ENCODE measurements at regions not wholly inside any gene's neighbourhood (a gene's known extent, or its start where the extent isn't known, plus 50 kb on each side); places are given as distances from the start of the nearest gene placed in this dataset.

GRCh38 chr4:138553001-138553845 is 311.1 kb upstream of the SLC7A11 start:
- Histone ChIP-seq H3K9ac (ENCODE audit: low read length) (no peak overlapping the region), H3K36me3 (ENCODE audit: control insufficient read depth, insufficient read depth, low read length) (no peaks in the 10 kb centered on the region), H3K9me3 (ENCODE audit: control insufficient read depth, low read length) (no peaks in the 10 kb centered on the region), H3K4me3 (ENCODE audit: low read length) (no peak overlapping the region), H3K27me3 (ENCODE audit: control insufficient read depth, insufficient read depth, low read length) (no peaks in the 10 kb centered on the region), H3K4me1 (ENCODE audit: control insufficient read depth, insufficient read depth, low read length) (no peaks in the 10 kb centered on the region)

- H3K9me3 ChIP-seq (ENCODE audit: control insufficient read depth, low read length) = no peaks in the 10 kb centered on the region
- H3K9ac ChIP-seq (ENCODE audit: low read length) = no peak overlapping the region
- H3K27me3 ChIP-seq (ENCODE audit: control insufficient read depth, insufficient read depth, low read length) = no peaks in the 10 kb centered on the region
- H3K36me3 ChIP-seq (ENCODE audit: control insufficient read depth, insufficient read depth, low read length) = no peaks in the 10 kb centered on the region
- no peaks in the 10 kb centered on the region for H3K4me1 ChIP-seq (ENCODE audit: control insufficient read depth, insufficient read depth, low read length)
- no peak overlapping the region for H3K4me3 ChIP-seq (ENCODE audit: low read length)
Observed at GRCh38 chr4:138542191-138542776, 300.1 kb upstream of the SLC7A11 start.

GRCh38 chr4:138540056-138540800 is 298.1 kb upstream of the SLC7A11 start:
- Histone ChIP-seq H3K4me3 (ENCODE audit: low read length) (no peak overlapping the region), H3K9me3 (ENCODE audit: control insufficient read depth, low read length) (no peaks in the 10 kb centered on the region), H3K4me1 (ENCODE audit: control insufficient read depth, insufficient read depth, low read length) (no peaks in the 10 kb centered on the region), H3K27me3 (ENCODE audit: control insufficient read depth, insufficient read depth, low read length) (no peaks in the 10 kb centered on the region), H3K36me3 (ENCODE audit: control insufficient read depth, insufficient read depth, low read length) (no peaks in the 10 kb centered on the region), H3K9ac (ENCODE audit: low read length) (no peak overlapping the region)

- Histone ChIP-seq H3K9ac (ENCODE audit: low read length) (no peak overlapping the region), H3K27me3 (ENCODE audit: control insufficient read depth, insufficient read depth, low read length) (no peaks in the 10 kb centered on the region), H3K4me1 (ENCODE audit: control insufficient read depth, insufficient read depth, low read length) (no peaks in the 10 kb centered on the region), H3K4me3 (ENCODE audit: low read length) (no peak overlapping the region), H3K9me3 (ENCODE audit: control insufficient read depth, low read length) (no peaks in the 10 kb centered on the region), H3K36me3 (ENCODE audit: control insufficient read depth, insufficient read depth, low read length) (no peaks in the 10 kb centered on the region)
Observed at GRCh38 chr4:138538743-138539142, 296.6 kb upstream of the SLC7A11 start.

- Histone ChIP-seq H3K4me1 (ENCODE audit: control insufficient read depth, insufficient read depth, low read length) (no peaks in the 10 kb centered on the region), H3K4me3 (ENCODE audit: low read length) (no peak overlapping the region), H3K27me3 (ENCODE audit: control insufficient read depth, insufficient read depth, low read length) (no peaks in the 10 kb centered on the region), H3K36me3 (ENCODE audit: control insufficient read depth, insufficient read depth, low read length) (no peaks in the 10 kb centered on the region), H3K9me3 (ENCODE audit: control insufficient read depth, low read length) (no peaks in the 10 kb centered on the region), H3K9ac (ENCODE audit: low read length) (no peak overlapping the region)
Observed at GRCh38 chr4:138537731-138538490, 295.8 kb upstream of the SLC7A11 start.

- no peaks in the 10 kb centered on the region for H3K4me1 ChIP-seq (ENCODE audit: control insufficient read depth, insufficient read depth, low read length)
Observed at GRCh38 chr4:138535316-138535715, 293.2 kb upstream of the SLC7A11 start.

GRCh38 chr4:138522366-138522765 is 280.2 kb upstream of the SLC7A11 start:
- Histone ChIP-seq H3K4me1 (ENCODE audit: control insufficient read depth, insufficient read depth, low read length) (no peaks in the 10 kb centered on the region), H3K36me3 (ENCODE audit: control insufficient read depth, insufficient read depth, low read length) (no peaks in the 10 kb centered on the region), H3K9me3 (ENCODE audit: control insufficient read depth, low read length) (no peaks in the 10 kb centered on the region), H3K9ac (ENCODE audit: low read length) (no peak overlapping the region), H3K27me3 (ENCODE audit: control insufficient read depth, insufficient read depth, low read length) (no peaks in the 10 kb centered on the region), H3K4me3 (ENCODE audit: low read length) (no peak overlapping the region)

More at GRCh38 chr4:138535316-138535715, 293.2 kb upstream of the SLC7A11 start:
- Histone ChIP-seq H3K9me3 (ENCODE audit: control insufficient read depth, low read length) (no peaks in the 10 kb centered on the region), H3K9ac (ENCODE audit: low read length) (no peak overlapping the region), H3K36me3 (ENCODE audit: control insufficient read depth, insufficient read depth, low read length) (no peaks in the 10 kb centered on the region), H3K4me3 (ENCODE audit: low read length) (no peak overlapping the region), H3K27me3 (ENCODE audit: control insufficient read depth, insufficient read depth, low read length) (no peaks in the 10 kb centered on the region)

GRCh38 chr4:138521809-138522208 is 279.7 kb upstream of the SLC7A11 start:
- Histone ChIP-seq H3K9ac (ENCODE audit: low read length) (no peak overlapping the region), H3K4me3 (ENCODE audit: low read length) (no peak overlapping the region), H3K36me3 (ENCODE audit: control insufficient read depth, insufficient read depth, low read length) (no peaks in the 10 kb centered on the region)

GRCh38 chr4:138519436-138519835 is 277.3 kb upstream of the SLC7A11 start:
- Histone ChIP-seq H3K9me3 (ENCODE audit: control insufficient read depth, low read length) (no peaks in the 10 kb centered on the region), H3K36me3 (ENCODE audit: control insufficient read depth, insufficient read depth, low read length) (no peaks in the 10 kb centered on the region), H3K27me3 (ENCODE audit: control insufficient read depth, insufficient read depth, low read length) (no peaks in the 10 kb centered on the region), H3K4me1 (ENCODE audit: control insufficient read depth, insufficient read depth, low read length) (no peaks in the 10 kb centered on the region), H3K9ac (ENCODE audit: low read length) (no peak overlapping the region), H3K4me3 (ENCODE audit: low read length) (no peak overlapping the region)

More at GRCh38 chr4:138521809-138522208, 279.7 kb upstream of the SLC7A11 start:
- Histone ChIP-seq H3K4me1 (ENCODE audit: control insufficient read depth, insufficient read depth, low read length) (no peaks in the 10 kb centered on the region), H3K9me3 (ENCODE audit: control insufficient read depth, low read length) (no peaks in the 10 kb centered on the region), H3K27me3 (ENCODE audit: control insufficient read depth, insufficient read depth, low read length) (no peaks in the 10 kb centered on the region)

GRCh38 chr4:138513535-138513934 is 271.4 kb upstream of the SLC7A11 start:
- H3K36me3 ChIP-seq (ENCODE audit: control insufficient read depth, insufficient read depth, low read length) = no peaks in the 10 kb centered on the region
- no peak overlapping the region for H3K4me3 ChIP-seq (ENCODE audit: low read length)
- H3K4me1 ChIP-seq (ENCODE audit: control insufficient read depth, insufficient read depth, low read length) = no peaks in the 10 kb centered on the region
- no peaks in the 10 kb centered on the region for H3K27me3 ChIP-seq (ENCODE audit: control insufficient read depth, insufficient read depth, low read length)
- no peaks in the 10 kb centered on the region for H3K9me3 ChIP-seq (ENCODE audit: control insufficient read depth, low read length)
- no peak overlapping the region for H3K9ac ChIP-seq (ENCODE audit: low read length)

GRCh38 chr4:138512756-138513155 is 270.6 kb upstream of the SLC7A11 start:
- H3K27me3 ChIP-seq (ENCODE audit: control insufficient read depth, insufficient read depth, low read length) = no peaks in the 10 kb centered on the region
- no peak overlapping the region for H3K9ac ChIP-seq (ENCODE audit: low read length)
- no peak overlapping the region for H3K4me3 ChIP-seq (ENCODE audit: low read length)
- no peaks in the 10 kb centered on the region for H3K36me3 ChIP-seq (ENCODE audit: control insufficient read depth, insufficient read depth, low read length)
- H3K9me3 ChIP-seq (ENCODE audit: control insufficient read depth, low read length) = no peaks in the 10 kb centered on the region
- no peaks in the 10 kb centered on the region for H3K4me1 ChIP-seq (ENCODE audit: control insufficient read depth, insufficient read depth, low read length)
